Liver (tissue), 3 donors: ENCODE measurements at regions not wholly inside any gene's neighbourhood (a gene's known extent, or its start where the extent isn't known, plus 50 kb on each side); places are given as distances from the start of the nearest gene placed in this dataset.

Experiments
- EGR1 ChIP-seq, 2 donors: IDR thresholded peaks; 2 replicates each; pipeline ENCODE4 v1.6.1; 2016 to 2018; ENCODE audit warnings: antibody characterized with exemption in 2 of 2, low read depth in 2 of 2
- FOXA1 ChIP-seq: IDR thresholded peaks from 2 replicates; pipeline ENCODE4 v1.6.1; 2016; ENCODE audit warnings: antibody characterized with exemption
- GABPA ChIP-seq, 2 donors: IDR thresholded peaks in 1 of 2; conservative IDR thresholded peaks in 1 of 2; 2 replicates each; pipeline ENCODE4 v1.6.1; 2016; ENCODE audit warnings: antibody characterized with exemption in 2 of 2, mild to moderate bottlenecking in 1 of 2, moderate library complexity in 1 of 2
- HNF4A ChIP-seq, 2 donors: conservative IDR thresholded peaks; 2 replicates each; pipeline ENCODE4 v1.6.1; 2016; ENCODE audit warnings: antibody characterized with exemption in 2 of 2, mild to moderate bottlenecking in 2 of 2
- JUND ChIP-seq, 2 donors: IDR thresholded peaks; 2 replicates each; pipeline ENCODE4 v1.6.1; 2016; ENCODE audit warnings: antibody characterized with exemption in 2 of 2
- RAD21 ChIP-seq, 2 donors: IDR thresholded peaks; 2 replicates each; pipeline ENCODE4 v1.6.1; 2016; ENCODE audit warnings: antibody characterized with exemption in 2 of 2, mild to moderate bottlenecking in 2 of 2
- RXRA ChIP-seq, 2 donors: IDR thresholded peaks; 2 replicates each; pipeline ENCODE4 v1.6.1; 2017 to 2018; ENCODE audit warnings: antibody characterized with exemption in 2 of 2, mild to moderate bottlenecking in 1 of 2
- SP1 ChIP-seq: IDR thresholded peaks from 2 replicates; pipeline ENCODE4 v1.6.1; 2018; ENCODE audit warnings: antibody characterized with exemption, mild to moderate bottlenecking
- TAF1 ChIP-seq: conservative IDR thresholded peaks from 2 replicates; pipeline ENCODE4 v1.6.1; 2016; ENCODE audit warnings: antibody characterized with exemption, mild to moderate bottlenecking
- YY1 ChIP-seq: IDR thresholded peaks from 2 replicates; pipeline ENCODE4 v1.6.1; 2016; ENCODE audit warnings: antibody characterized with exemption, mild to moderate bottlenecking
- TF ChIP-seq, protein P1 (sequence below): fragments of 150-350 bp; IDR thresholded peaks from 2 replicates; pipeline ENCODE4 v1.5.1; 2017; ENCODE audit warnings: improper control_type of control experiment, low read depth, low read length; ENCODE audit not compliant: missing input control
- TF ChIP-seq, protein P2 (sequence below): IDR thresholded peaks from 2 replicates; pipeline ENCODE4 v1.6.1; 2016; ENCODE audit warnings: antibody characterized with exemption
- TF ChIP-seq, protein P3 (sequence below): IDR thresholded peaks from 2 replicates; pipeline ENCODE4 v1.6.1; 2016; ENCODE audit warnings: antibody characterized with exemption, mild to moderate bottlenecking
- TF ChIP-seq, protein P4 (sequence below): IDR thresholded peaks from 2 replicates; pipeline ENCODE4 v1.6.1; 2016; ENCODE audit warnings: antibody characterized with exemption
- donor health status: healthy.
- donor health status: healthy.

DNA sequence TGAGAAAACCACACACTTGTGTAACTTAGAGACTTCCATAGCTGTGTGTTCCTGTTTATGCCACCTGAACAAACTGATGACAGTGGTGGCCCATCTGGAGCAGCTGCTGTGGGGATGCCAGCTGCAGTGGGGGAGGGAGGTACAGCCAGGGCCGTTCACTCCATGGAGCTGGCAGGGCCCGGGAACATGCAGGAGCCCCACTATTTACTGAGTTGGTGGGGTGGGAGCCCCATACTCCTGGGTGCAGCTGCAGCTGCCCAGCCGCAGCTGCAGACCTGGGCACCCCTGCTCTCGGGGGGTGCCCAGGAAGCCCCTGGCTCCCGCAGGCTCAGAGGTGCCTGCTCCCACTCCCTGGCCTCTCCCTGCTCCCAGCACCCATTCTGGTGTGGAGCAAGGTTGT lies 398.6 kb upstream of the RASGEF1B start:
- TF ChIP-seq SP1 = no peak
- TF ChIP-seq, protein P1, sequence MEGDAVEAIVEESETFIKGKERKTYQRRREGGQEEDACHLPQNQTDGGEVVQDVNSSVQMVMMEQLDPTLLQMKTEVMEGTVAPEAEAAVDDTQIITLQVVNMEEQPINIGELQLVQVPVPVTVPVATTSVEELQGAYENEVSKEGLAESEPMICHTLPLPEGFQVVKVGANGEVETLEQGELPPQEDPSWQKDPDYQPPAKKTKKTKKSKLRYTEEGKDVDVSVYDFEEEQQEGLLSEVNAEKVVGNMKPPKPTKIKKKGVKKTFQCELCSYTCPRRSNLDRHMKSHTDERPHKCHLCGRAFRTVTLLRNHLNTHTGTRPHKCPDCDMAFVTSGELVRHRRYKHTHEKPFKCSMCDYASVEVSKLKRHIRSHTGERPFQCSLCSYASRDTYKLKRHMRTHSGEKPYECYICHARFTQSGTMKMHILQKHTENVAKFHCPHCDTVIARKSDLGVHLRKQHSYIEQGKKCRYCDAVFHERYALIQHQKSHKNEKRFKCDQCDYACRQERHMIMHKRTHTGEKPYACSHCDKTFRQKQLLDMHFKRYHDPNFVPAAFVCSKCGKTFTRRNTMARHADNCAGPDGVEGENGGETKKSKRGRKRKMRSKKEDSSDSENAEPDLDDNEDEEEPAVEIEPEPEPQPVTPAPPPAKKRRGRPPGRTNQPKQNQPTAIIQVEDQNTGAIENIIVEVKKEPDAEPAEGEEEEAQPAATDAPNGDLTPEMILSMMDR = no peak
- TF ChIP-seq, protein P2, sequence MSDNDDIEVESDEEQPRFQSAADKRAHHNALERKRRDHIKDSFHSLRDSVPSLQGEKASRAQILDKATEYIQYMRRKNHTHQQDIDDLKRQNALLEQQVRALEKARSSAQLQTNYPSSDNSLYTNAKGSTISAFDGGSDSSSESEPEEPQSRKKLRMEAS = no peak
- TF ChIP-seq RAD21 (IDR thresholded peaks at IDR 0.05) = no peak
- no peak for TF ChIP-seq GABPA (IDR thresholded peaks at IDR 0.05 in 1 of 2, conservative IDR thresholded peaks at IDR 0.05 in 1 of 2)
- no peak for TF ChIP-seq YY1
- TF ChIP-seq TAF1 = no peak
- TF ChIP-seq JUND (IDR thresholded peaks at IDR 0.05) = no peak
- TF ChIP-seq, protein P3, sequence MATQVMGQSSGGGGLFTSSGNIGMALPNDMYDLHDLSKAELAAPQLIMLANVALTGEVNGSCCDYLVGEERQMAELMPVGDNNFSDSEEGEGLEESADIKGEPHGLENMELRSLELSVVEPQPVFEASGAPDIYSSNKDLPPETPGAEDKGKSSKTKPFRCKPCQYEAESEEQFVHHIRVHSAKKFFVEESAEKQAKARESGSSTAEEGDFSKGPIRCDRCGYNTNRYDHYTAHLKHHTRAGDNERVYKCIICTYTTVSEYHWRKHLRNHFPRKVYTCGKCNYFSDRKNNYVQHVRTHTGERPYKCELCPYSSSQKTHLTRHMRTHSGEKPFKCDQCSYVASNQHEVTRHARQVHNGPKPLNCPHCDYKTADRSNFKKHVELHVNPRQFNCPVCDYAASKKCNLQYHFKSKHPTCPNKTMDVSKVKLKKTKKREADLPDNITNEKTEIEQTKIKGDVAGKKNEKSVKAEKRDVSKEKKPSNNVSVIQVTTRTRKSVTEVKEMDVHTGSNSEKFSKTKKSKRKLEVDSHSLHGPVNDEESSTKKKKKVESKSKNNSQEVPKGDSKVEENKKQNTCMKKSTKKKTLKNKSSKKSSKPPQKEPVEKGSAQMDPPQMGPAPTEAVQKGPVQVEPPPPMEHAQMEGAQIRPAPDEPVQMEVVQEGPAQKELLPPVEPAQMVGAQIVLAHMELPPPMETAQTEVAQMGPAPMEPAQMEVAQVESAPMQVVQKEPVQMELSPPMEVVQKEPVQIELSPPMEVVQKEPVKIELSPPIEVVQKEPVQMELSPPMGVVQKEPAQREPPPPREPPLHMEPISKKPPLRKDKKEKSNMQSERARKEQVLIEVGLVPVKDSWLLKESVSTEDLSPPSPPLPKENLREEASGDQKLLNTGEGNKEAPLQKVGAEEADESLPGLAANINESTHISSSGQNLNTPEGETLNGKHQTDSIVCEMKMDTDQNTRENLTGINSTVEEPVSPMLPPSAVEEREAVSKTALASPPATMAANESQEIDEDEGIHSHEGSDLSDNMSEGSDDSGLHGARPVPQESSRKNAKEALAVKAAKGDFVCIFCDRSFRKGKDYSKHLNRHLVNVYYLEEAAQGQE = no peak
- TF ChIP-seq, protein P4, sequence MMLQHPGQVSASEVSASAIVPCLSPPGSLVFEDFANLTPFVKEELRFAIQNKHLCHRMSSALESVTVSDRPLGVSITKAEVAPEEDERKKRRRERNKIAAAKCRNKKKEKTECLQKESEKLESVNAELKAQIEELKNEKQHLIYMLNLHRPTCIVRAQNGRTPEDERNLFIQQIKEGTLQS = no peak
- TF ChIP-seq FOXA1 = no peak
- TF ChIP-seq HNF4A (conservative IDR thresholded peaks at IDR 0.05) = no peak
- no peak for TF ChIP-seq EGR1 (IDR thresholded peaks at IDR 0.05; ENCODE audit: low read depth in 2 of 2)
- TF ChIP-seq RXRA (IDR thresholded peaks at IDR 0.05) = no peak
